ENCODE measurements at regions not wholly inside any gene's neighbourhood (a gene's known extent, or its start where the extent isn't known, plus 50 kb on each side); places are given as distances from the start of the nearest gene placed in this dataset.

DNA sequence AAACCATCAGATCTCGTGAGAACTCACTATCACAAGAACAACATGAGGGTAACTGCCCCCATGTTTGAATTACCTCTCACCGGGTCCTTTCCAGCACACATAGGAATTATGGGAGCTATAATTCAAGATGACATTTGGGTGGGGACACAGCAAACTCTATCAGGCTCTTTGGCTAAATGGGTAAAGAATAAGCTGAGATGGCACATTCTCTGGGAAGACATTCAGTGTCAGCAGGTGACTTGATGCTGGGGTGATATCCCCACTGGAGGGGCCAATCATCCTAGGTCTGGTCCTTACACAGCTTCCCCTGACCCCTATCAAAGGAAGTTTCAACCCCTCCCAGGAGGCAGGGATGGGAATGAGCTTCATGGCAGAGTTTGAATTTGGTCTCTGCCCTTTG lies 664.0 kb upstream of the EEF2KMT start:
- Histone ChIP-seq H3K9me3 (ENCODE audit: control insufficient read depth, insufficient read depth, low read depth, low read length) (no peaks in the 10 kb centered on the region), H3K27ac (ENCODE audit: extremely low read depth, low read depth, low read length) (no peak overlapping the region), H3K36me3 (ENCODE audit: control insufficient read depth in 2 of 2, insufficient read depth in 1 of 2, low read length in 2 of 2) (no peaks in the 10 kb centered on the region), H3K4me1 (ENCODE audit: control insufficient read depth, insufficient read depth, low read length) (no peaks in the 10 kb centered on the region), H3K4me3 (ENCODE audit: low read depth, low read length) (no peak overlapping the region)
- no peak for TF ChIP-seq ZNF10 (tag by site-specific recombination; IDR thresholded peaks at IDR 0.05)
- TF ChIP-seq, protein P1, sequence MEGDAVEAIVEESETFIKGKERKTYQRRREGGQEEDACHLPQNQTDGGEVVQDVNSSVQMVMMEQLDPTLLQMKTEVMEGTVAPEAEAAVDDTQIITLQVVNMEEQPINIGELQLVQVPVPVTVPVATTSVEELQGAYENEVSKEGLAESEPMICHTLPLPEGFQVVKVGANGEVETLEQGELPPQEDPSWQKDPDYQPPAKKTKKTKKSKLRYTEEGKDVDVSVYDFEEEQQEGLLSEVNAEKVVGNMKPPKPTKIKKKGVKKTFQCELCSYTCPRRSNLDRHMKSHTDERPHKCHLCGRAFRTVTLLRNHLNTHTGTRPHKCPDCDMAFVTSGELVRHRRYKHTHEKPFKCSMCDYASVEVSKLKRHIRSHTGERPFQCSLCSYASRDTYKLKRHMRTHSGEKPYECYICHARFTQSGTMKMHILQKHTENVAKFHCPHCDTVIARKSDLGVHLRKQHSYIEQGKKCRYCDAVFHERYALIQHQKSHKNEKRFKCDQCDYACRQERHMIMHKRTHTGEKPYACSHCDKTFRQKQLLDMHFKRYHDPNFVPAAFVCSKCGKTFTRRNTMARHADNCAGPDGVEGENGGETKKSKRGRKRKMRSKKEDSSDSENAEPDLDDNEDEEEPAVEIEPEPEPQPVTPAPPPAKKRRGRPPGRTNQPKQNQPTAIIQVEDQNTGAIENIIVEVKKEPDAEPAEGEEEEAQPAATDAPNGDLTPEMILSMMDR (tag by site-specific recombination; IDR thresholded peaks at IDR 0.05): no peak
- TF ChIP-seq ZNF76 (tag by site-specific recombination; IDR thresholded peaks at IDR 0.05; ENCODE audit: borderline replicate concordance, low read depth): no peak
- ChIA-PET CTCF (no interaction called here), POLR2A (no interaction called here)

DNA sequence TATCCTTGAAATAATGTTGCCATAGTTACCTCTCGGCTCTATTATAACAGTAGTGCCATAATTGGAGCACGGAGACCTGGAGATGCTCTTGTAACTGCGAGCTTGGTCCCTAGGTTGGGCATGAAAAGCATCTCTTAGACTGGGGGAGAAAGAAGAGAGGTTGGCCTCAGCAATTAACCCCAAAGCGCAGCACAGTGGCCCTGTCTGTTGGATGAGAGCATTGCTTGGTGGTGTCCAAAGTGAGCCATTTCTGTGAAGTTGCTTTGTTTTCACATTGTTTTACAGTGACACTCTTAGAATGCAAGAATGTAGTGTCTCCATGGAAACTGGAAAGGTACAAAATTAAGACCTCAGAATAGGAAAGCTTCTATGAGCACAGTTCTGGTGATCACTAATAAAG lies 660.7 kb upstream of the EEF2KMT start:
- no peak overlapping the region for H3K27ac ChIP-seq (ENCODE audit: extremely low read depth, low read depth, low read length)
- POLR2A ChIA-PET: no interaction called here
- H3K4me1 ChIP-seq (ENCODE audit: control insufficient read depth, insufficient read depth, low read length): no peaks in the 10 kb centered on the region
- H3K4me3 ChIP-seq (ENCODE audit: low read depth, low read length): no peak overlapping the region
- H3K36me3 ChIP-seq (ENCODE audit: control insufficient read depth in 2 of 2, insufficient read depth in 1 of 2, low read length in 2 of 2): no peaks in the 10 kb centered on the region
- CTCF ChIA-PET: no interaction called here
- no peaks in the 10 kb centered on the region for H3K9me3 ChIP-seq (ENCODE audit: control insufficient read depth, insufficient read depth, low read depth, low read length)
- TF ChIP-seq ZSCAN30 (tag by site-specific recombination; IDR thresholded peaks at IDR 0.05) (no peak), ZNF121 (tag by site-specific recombination; IDR thresholded peaks at IDR 0.05) (no peak), HOXD13 (CRISPR knock-in tag; IDR thresholded peaks at IDR 0.05; ENCODE audit: borderline replicate concordance) (no peak), SP2 (tag by site-specific recombination; IDR thresholded peaks at IDR 0.05) (no peak), ZNF19 (tag by site-specific recombination; IDR thresholded peaks at IDR 0.05; ENCODE audit: low read depth) (no peak), ZNF302 (tag by site-specific recombination; IDR thresholded peaks at IDR 0.05; ENCODE audit: low read depth) (no peak), ZNF214 (tag by site-specific recombination; IDR thresholded peaks at IDR 0.05; ENCODE audit: borderline replicate concordance) (no peak), ZNF658 (tag by site-specific recombination; IDR thresholded peaks at IDR 0.05) (no peak), ZNF174 (tag by site-specific recombination; IDR thresholded peaks at IDR 0.05) (no peak)

DNA sequence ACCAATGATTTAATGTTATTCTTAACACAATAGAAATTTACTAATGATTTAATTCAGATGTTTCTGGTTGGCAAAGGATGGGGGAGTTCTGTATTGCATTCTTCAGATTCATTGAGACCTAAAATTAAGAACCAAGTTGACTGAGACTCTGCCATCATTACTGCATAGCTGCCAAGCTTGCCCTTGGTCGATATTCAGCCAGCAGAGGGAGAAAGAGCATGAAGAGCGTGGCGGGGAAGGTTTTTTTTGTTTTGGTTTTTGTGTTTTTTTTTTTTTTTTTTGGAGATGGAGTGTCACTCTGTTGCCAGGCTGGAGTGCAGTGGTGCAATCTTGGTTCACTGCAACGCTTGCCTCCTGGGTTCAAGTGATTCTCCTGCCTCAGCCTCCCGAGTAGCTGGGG lies 659.4 kb upstream of the EEF2KMT start:
- CTCF ChIA-PET: no interaction called here

More for the DNA sequence above, 659.4 kb upstream of the EEF2KMT start:
- POLR2A ChIA-PET: no interaction called here
- Histone ChIP-seq H3K9me3 (ENCODE audit: control insufficient read depth, insufficient read depth, low read depth, low read length) (no peaks in the 10 kb centered on the region), H3K27ac (ENCODE audit: extremely low read depth, low read depth, low read length) (no peak overlapping the region), H3K36me3 (ENCODE audit: control insufficient read depth in 2 of 2, insufficient read depth in 1 of 2, low read length in 2 of 2) (no peaks in the 10 kb centered on the region), H3K4me3 (ENCODE audit: low read depth, low read length) (no peak overlapping the region), H3K4me1 (ENCODE audit: control insufficient read depth, insufficient read depth, low read length) (no peaks in the 10 kb centered on the region)
- TF ChIP-seq ZNF239 (tag by site-specific recombination; IDR thresholded peaks at IDR 0.05): no peak
- TF ChIP-seq ZNF792 (tag by site-specific recombination; IDR thresholded peaks at IDR 0.05): no peak
- no peak for TF ChIP-seq IKZF3 (tag by site-specific recombination; IDR thresholded peaks at IDR 0.05)
- TF ChIP-seq, protein P2, sequence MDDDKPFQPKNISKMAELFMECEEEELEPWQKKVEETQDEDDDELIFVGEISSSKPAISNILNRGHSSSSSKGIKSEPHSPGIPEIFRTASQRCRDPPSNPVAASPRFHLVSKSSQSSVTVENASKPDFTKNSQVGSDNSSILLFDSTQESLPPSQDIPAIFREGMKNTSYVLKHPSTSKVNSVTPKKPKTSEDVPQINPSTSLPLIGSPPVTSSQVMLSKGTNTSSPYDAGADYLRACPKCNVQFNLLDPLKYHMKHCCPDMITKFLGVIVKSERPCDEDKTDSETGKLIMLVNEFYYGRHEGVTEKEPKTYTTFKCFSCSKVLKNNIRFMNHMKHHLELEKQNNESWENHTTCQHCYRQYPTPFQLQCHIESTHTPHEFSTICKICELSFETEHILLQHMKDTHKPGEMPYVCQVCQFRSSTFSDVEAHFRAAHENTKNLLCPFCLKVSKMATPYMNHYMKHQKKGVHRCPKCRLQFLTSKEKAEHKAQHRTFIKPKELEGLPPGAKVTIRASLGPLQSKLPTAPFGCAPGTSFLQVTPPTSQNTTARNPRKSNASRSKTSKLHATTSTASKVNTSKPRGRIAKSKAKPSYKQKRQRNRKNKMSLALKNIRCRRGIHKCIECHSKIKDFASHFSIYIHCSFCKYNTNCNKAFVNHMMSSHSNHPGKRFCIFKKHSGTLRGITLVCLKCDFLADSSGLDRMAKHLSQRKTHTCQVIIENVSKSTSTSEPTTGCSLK (tag by site-specific recombination; IDR thresholded peaks at IDR 0.05): no peak
- TF ChIP-seq, protein P1 (tag by site-specific recombination; IDR thresholded peaks at IDR 0.05): no peak
- TF ChIP-seq ZNF626 (tag by site-specific recombination; IDR thresholded peaks at IDR 0.05): no peak
- no peak for TF ChIP-seq ZNF48 (tag by site-specific recombination; IDR thresholded peaks at IDR 0.05)
- TF ChIP-seq ZNF416 (tag by site-specific recombination; IDR thresholded peaks at IDR 0.05): no peak
- no peak for TF ChIP-seq ZNF24 (tag by site-specific recombination; IDR thresholded peaks at IDR 0.05)
- TF ChIP-seq GFI1B (tag by site-specific recombination; IDR thresholded peaks at IDR 0.05): no peak

Data from HEK293 (cell line).